Fibroblast of lung (primary cell): ENCODE measurements at regions not wholly inside any gene's neighbourhood (a gene's known extent, or its start where the extent isn't known, plus 50 kb on each side); places are given as distances from the start of the nearest gene placed in this dataset.

Source experiments
- DNase-seq, 2 donors: peaks; one replicate each; pipeline versions ENCODE4 v3.0.0 to v3.0.0-alpha.2; 2010; ENCODE audit warnings: low read depth in 2 of 2
- H2AFZ ChIP-seq: 2 replicates; pipeline ENCODE4 v1.5.1; 2012; ENCODE audit warnings: low read length, control low read depth, inconsistent platforms
- H3K27ac ChIP-seq: 2 replicates; pipeline ENCODE4 v1.5.1; 2011; ENCODE audit warnings: low read length, control low read depth; ENCODE audit not compliant: insufficient read depth
- H3K27me3 ChIP-seq: 2 replicates; pipeline ENCODE4 v1.5.1; 2011; ENCODE audit warnings: mild to moderate bottlenecking, low read length; ENCODE audit not compliant: control insufficient read depth, insufficient read depth
- H3K36me3 ChIP-seq: 2 replicates; pipeline ENCODE4 v1.5.1; 2011; ENCODE audit warnings: low read length; ENCODE audit not compliant: control insufficient read depth, insufficient read depth
- H3K4me1 ChIP-seq: 2 replicates; pipeline ENCODE4 v1.5.1; 2011; ENCODE audit warnings: low read length; ENCODE audit not compliant: control insufficient read depth, insufficient read depth; ENCODE audit errors: extremely low read depth
- H3K4me2 ChIP-seq: 2 replicates; pipeline ENCODE4 v1.5.1; 2011; ENCODE audit warnings: low read length, control low read depth; ENCODE audit not compliant: insufficient read depth; ENCODE audit errors: extremely low read depth
- H3K4me3 ChIP-seq, 4 experiments: fragments of 200-600 bp in 1 of 4; sonication (generic) in 1 of 4; replicated peaks in 1 of 4; 2 replicates each; pipeline ENCODE4 v1.5.1; 2011 to 2016; ENCODE audit warnings: low read length in 4 of 4, low read depth in 3 of 4, mild to moderate bottlenecking in 3 of 4, control low read depth in 2 of 4, inconsistent platforms in 1 of 4, mixed read lengths in 1 of 4; ENCODE audit not compliant: insufficient read depth in 1 of 4; ENCODE audit errors: control extremely low read depth in 1 of 4
- H3K79me2 ChIP-seq: 2 replicates; pipeline ENCODE4 v1.5.1; 2012; ENCODE audit warnings: mild to moderate bottlenecking, low read length, inconsistent platforms; ENCODE audit not compliant: control insufficient read depth, insufficient read depth
- H3K9ac ChIP-seq: 2 replicates; pipeline ENCODE4 v1.5.1; 2011; ENCODE audit warnings: mild to moderate bottlenecking, low read length, control low read depth; ENCODE audit not compliant: insufficient read depth
- H3K9me3 ChIP-seq: 2 replicates; pipeline ENCODE4 v1.5.1; 2012; ENCODE audit warnings: low read depth, low read length; ENCODE audit not compliant: control insufficient read depth, insufficient read depth
- H4K20me1 ChIP-seq: 2 replicates; pipeline ENCODE4 v1.5.1; 2011; ENCODE audit warnings: low read length; ENCODE audit not compliant: control insufficient read depth, insufficient read depth; ENCODE audit errors: extremely low read depth
- EZH2 ChIP-seq: IDR thresholded peaks from 2 replicates; pipeline ENCODE4 v1.5.1; 2012; ENCODE audit warnings: low read length, control low read depth, mild to moderate bottlenecking; ENCODE audit errors: missing control alignments
- TF ChIP-seq, protein P1 (sequence below), 2 donors: IDR thresholded peaks in 1 of 2; conservative IDR thresholded peaks in 1 of 2; 1 replicate in 1 of 2; 2 replicates in 1 of 2; pipeline ENCODE4 v1.5.1; 2011 to 2012; ENCODE audit warnings: low read length in 2 of 2, control low read depth in 1 of 2, inconsistent platforms in 1 of 2, low read depth in 1 of 2, mild to moderate bottlenecking in 1 of 2

DNA sequence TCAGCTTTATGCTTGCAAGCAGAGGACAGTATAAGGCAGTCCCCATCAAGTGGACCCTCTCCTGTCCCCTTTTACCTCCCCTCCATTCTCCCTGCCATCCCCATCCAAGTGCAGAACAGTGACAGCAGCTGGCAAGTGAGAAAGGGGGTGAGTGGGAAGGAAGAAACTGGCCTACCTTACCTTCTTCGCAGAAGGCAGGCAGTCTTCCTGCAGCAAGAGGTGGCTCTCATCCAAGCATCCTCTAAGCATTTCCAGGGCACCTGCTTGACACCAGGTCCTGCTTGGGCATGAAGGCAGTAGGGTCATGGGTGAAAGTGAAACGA is 77.3 kb upstream of the SH3PXD2B start:
- H3K4me3 ChIP-seq, result no peak overlapping the region
- no peaks in the 10 kb centered on the region for H3K4me1 ChIP-seq
- TF ChIP-seq, protein P1, sequence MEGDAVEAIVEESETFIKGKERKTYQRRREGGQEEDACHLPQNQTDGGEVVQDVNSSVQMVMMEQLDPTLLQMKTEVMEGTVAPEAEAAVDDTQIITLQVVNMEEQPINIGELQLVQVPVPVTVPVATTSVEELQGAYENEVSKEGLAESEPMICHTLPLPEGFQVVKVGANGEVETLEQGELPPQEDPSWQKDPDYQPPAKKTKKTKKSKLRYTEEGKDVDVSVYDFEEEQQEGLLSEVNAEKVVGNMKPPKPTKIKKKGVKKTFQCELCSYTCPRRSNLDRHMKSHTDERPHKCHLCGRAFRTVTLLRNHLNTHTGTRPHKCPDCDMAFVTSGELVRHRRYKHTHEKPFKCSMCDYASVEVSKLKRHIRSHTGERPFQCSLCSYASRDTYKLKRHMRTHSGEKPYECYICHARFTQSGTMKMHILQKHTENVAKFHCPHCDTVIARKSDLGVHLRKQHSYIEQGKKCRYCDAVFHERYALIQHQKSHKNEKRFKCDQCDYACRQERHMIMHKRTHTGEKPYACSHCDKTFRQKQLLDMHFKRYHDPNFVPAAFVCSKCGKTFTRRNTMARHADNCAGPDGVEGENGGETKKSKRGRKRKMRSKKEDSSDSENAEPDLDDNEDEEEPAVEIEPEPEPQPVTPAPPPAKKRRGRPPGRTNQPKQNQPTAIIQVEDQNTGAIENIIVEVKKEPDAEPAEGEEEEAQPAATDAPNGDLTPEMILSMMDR (conservative IDR thresholded peaks at IDR 0.05 in 1 of 2, IDR thresholded peaks at IDR 0.05 in 1 of 2; ENCODE audit: low read depth in 1 of 2, low read length in 2 of 2), result no peak
- TF ChIP-seq EZH2, result no peak
- no peak for DNase-seq
- H3K27ac ChIP-seq, result no peak overlapping the region
- no peaks in the 10 kb centered on the region for H3K79me2 ChIP-seq
- H3K27me3 ChIP-seq, result peaks cover 7% of the 10 kb centered on the region
- no peaks in the 10 kb centered on the region for H3K36me3 ChIP-seq
- H3K9ac ChIP-seq, result no peak overlapping the region
- no peaks in the 10 kb centered on the region for H4K20me1 ChIP-seq
- no peak overlapping the region for H3K4me2 ChIP-seq
- H2AFZ ChIP-seq, result no peak overlapping the region
- no peaks in the 10 kb centered on the region for H3K9me3 ChIP-seq

DNA sequence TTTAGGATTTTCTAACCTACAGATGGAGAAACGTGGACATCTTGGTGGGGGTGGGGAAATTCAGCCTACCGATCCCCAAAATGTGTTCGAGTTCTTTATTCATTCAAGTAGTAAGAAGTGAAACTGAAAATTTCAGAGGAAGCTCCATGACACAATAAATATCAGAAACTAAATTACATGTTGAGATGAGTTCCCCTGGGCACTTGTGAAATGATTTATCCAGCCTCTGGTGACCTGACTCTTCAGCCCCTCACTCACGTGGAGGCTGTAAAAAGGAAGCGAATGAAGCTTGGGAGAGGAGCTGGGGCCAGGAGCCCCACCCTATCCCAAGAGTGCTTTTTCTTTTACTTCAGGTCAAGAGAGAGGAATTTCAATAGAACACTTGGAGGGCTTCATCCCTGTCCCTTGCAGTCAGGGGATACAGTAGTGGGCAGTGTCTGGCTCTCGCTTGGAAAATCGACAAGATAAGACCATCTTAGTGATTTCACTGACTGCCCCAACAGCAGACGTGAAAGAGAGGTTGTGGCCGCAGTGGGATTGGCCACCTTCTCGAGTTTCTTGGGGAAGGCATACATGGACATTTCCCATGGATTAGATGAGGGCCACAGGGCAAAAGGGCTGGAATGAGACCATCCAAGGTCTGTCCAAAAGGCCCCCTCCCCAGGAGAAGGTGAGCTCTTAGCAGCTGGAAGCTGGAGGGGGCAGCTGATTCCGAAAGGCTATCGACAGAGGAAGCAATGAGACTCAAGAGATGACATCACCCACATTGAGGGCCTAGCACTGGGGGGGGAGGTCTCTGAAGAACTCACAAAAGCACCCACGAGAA is 76.8 kb upstream of the SH3PXD2B start:
- no peaks in the 10 kb centered on the region for H3K9me3 ChIP-seq
- H3K36me3 ChIP-seq, result no peaks in the 10 kb centered on the region
- peaks cover 7% of the 10 kb centered on the region for H3K27me3 ChIP-seq
- H2AFZ ChIP-seq, result no peak overlapping the region
- TF ChIP-seq EZH2, result no peak
- TF ChIP-seq, protein P1 (conservative IDR thresholded peaks at IDR 0.05 in 1 of 2, IDR thresholded peaks at IDR 0.05 in 1 of 2; ENCODE audit: low read depth in 1 of 2, low read length in 2 of 2), result no peak
- H3K79me2 ChIP-seq, result no peaks in the 10 kb centered on the region
- DNase-seq, result no peak
- no peaks in the 10 kb centered on the region for H4K20me1 ChIP-seq
- H3K4me3 ChIP-seq, result no peak overlapping the region
- H3K9ac ChIP-seq, result no peak overlapping the region
- no peak overlapping the region for H3K27ac ChIP-seq
- H3K4me2 ChIP-seq, result no peak overlapping the region
- no peaks in the 10 kb centered on the region for H3K4me1 ChIP-seq

DNA sequence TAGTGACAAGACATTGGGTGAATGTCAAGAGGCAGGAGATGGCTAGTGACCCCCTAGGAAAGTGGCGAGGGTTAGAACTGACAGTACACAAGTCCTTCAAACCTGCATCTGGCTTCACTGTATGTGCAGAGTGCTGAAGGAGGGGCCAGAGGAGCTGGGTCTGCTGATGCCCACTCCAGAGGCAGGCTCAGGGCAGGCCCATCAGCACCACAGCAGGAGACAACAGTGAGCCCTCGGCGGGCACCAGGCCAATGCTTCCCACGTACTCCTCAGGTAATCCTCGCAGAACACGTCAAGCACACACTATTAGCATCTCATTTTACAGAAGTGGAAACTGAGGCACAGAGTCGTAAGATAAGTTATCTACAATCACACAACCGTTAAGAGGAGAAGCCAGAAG is 76.1 kb upstream of the SH3PXD2B start:
- Histone ChIP-seq H3K9me3 (no peaks in the 10 kb centered on the region), H3K27ac (no peak overlapping the region)

More for the DNA sequence above, 76.1 kb upstream of the SH3PXD2B start:
- H3K4me3 ChIP-seq, result no peak overlapping the region
- H3K79me2 ChIP-seq, result no peaks in the 10 kb centered on the region
- H4K20me1 ChIP-seq, result no peaks in the 10 kb centered on the region
- H3K27me3 ChIP-seq, result peaks cover 7% of the 10 kb centered on the region
- no peak for TF ChIP-seq EZH2
- TF ChIP-seq, protein P1 (conservative IDR thresholded peaks at IDR 0.05 in 1 of 2, IDR thresholded peaks at IDR 0.05 in 1 of 2; ENCODE audit: low read depth in 1 of 2, low read length in 2 of 2), result no peak
- no peaks in the 10 kb centered on the region for H3K4me1 ChIP-seq
- H3K4me2 ChIP-seq, result no peak overlapping the region
- H3K9ac ChIP-seq, result no peak overlapping the region
- no peak overlapping the region for H2AFZ ChIP-seq
- no peaks in the 10 kb centered on the region for H3K36me3 ChIP-seq
- DNase-seq, result no peak
